Erythroblast (primary cell): ENCODE measurements at regions not wholly inside any gene's neighbourhood (a gene's known extent, or its start where the extent isn't known, plus 50 kb on each side); places are given as distances from the start of the nearest gene placed in this dataset.

ENCODE experiments used
- GATA1 ChIP-seq: IDR thresholded peaks from 2 replicates; pipeline ENCODE4 v1.6.1; 2011; ENCODE audit warnings: low read depth, mild to moderate bottlenecking, control low read depth, low read length, moderate library complexity
- POLR2A ChIP-seq: IDR thresholded peaks from 2 replicates; pipeline ENCODE4 v1.6.1; 2011; ENCODE audit warnings: mild to moderate bottlenecking, low read length

DNA sequence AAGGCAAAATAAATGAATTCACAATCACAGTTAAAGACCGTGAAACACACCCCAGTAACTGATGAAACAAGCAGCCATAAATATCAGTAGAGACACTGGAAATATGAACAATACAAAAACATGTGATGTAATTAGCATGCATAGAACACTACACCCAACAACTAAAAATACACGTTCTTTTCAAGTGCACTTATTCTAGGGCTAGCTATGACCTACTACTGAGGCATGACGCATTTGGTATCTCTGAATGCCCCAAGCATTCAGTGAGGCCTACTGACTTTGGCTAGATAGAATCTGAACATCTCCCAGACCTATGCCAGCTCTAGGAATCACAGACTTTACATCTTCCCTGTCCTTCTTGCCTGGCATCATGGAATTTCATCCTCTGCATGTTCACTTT is 450.0 kb upstream of the ID2 start:
- TF ChIP-seq POLR2A: no peak
- TF ChIP-seq GATA1: no peak
